Mesendoderm (in vitro differentiated cells): ENCODE measurements at regions not wholly inside any gene's neighbourhood (a gene's known extent, or its start where the extent isn't known, plus 50 kb on each side); places are given as distances from the start of the nearest gene placed in this dataset.
"Not testable (repeated sequence)": the region's sequence is repeated elsewhere in the genome, so short reads cannot be mapped to it uniquely, and the experiment has no call there.

Experiments used
- DNase-seq: peaks from one replicate; pipeline ENCODE4 v3.0.0; 2013
- H2AK5ac ChIP-seq: 2 replicates; pipeline ENCODE4 v1.6.1; 2013; ENCODE audit warnings: low read length, inconsistent platforms
- H2BK120ac ChIP-seq: 2 replicates; pipeline ENCODE4 v1.6.1; 2013; ENCODE audit warnings: low read depth, mild to moderate bottlenecking, low read length, moderate library complexity, mixed read lengths
- H2BK15ac ChIP-seq: replicated peaks from 2 replicates; pipeline ENCODE4 v1.6.1; 2013; ENCODE audit warnings: low read depth, mild to moderate bottlenecking, moderate library complexity
- H2BK5ac ChIP-seq: 2 replicates; pipeline ENCODE4 v1.6.1; 2013; ENCODE audit warnings: low read length, inconsistent platforms
- H3K18ac ChIP-seq: 2 replicates; pipeline ENCODE4 v1.6.1; 2013; ENCODE audit warnings: mild to moderate bottlenecking, low read length, mixed read lengths
- H3K23ac ChIP-seq: one replicate; pipeline ENCODE4 v1.6.1; 2013; ENCODE audit warnings: low read length
- H3K27ac ChIP-seq: 2 replicates; pipeline ENCODE4 v1.5.1; 2013; ENCODE audit warnings: low read depth, mild to moderate bottlenecking, inconsistent platforms, low read length, moderate library complexity
- H3K27me3 ChIP-seq: 2 replicates; pipeline ENCODE4 v1.6.1; 2013; ENCODE audit warnings: low read length, control low read depth, mild to moderate bottlenecking, inconsistent platforms; ENCODE audit not compliant: insufficient read depth, poor library complexity
- H3K36me3 ChIP-seq: 2 replicates; pipeline ENCODE4 v1.6.1; 2013; ENCODE audit warnings: low read length, inconsistent platforms; ENCODE audit not compliant: control insufficient read depth, insufficient read depth
- H3K4ac ChIP-seq: one replicate; pipeline ENCODE4 v1.6.1; 2013; ENCODE audit warnings: low read depth, mild to moderate bottlenecking, low read length, moderate library complexity
- H3K4me1 ChIP-seq: 2 replicates; pipeline ENCODE4 v1.6.1; 2013; ENCODE audit warnings: low read depth, low read length, inconsistent platforms; ENCODE audit not compliant: control insufficient read depth
- H3K4me2 ChIP-seq: 2 replicates; pipeline ENCODE4 v1.6.1; 2013; ENCODE audit warnings: low read length
- H3K4me3 ChIP-seq: 2 replicates; pipeline ENCODE4 v1.5.1; 2013; ENCODE audit warnings: mild to moderate bottlenecking, low read length
- H3K56ac ChIP-seq: one replicate; pipeline ENCODE4 v1.6.1; 2013; ENCODE audit warnings: low read length
- H3K79me1 ChIP-seq: 2 replicates; pipeline ENCODE4 v1.6.1; 2013; ENCODE audit warnings: low read length, inconsistent platforms
- H3K79me2 ChIP-seq: 2 replicates; pipeline ENCODE4 v1.6.1; 2013; ENCODE audit warnings: mild to moderate bottlenecking, low read length; ENCODE audit not compliant: control insufficient read depth, insufficient read depth
- H3K9ac ChIP-seq: 2 replicates; pipeline ENCODE4 v1.6.1; 2013; ENCODE audit warnings: low read length, inconsistent platforms
- H4K5ac ChIP-seq: one replicate; pipeline ENCODE4 v1.6.1; 2013; ENCODE audit warnings: low read length
- H4K8ac ChIP-seq: one replicate; pipeline ENCODE4 v1.6.1; 2013; ENCODE audit warnings: low read depth, mild to moderate bottlenecking, control low read depth, low read length, moderate library complexity
- WGBS: extraction: QIAGEN DNeasy Blood & Tissue Kit; methylation state at CpG from one replicate; pipeline ENCODE4 v1.1.7; 2013; ENCODE audit warnings: low lambda C conversion rate, missing lambda C conversion rate; ENCODE audit not compliant: insufficient coverage; ENCODE audit errors: extremely low coverage; 5-methylcytosine and 5-hydroxymethylcytosine counted together

GRCh38 chr11:100445231-100445735 is 241.8 kb upstream of the ARHGAP42 start:
- no peak overlapping the region for H3K4ac ChIP-seq
- H3K27ac ChIP-seq: no peak overlapping the region
- no peaks in the 10 kb centered on the region for H3K4me1 ChIP-seq
- H3K4me3 ChIP-seq: no peak overlapping the region
- H3K79me1 ChIP-seq: no peaks in the 10 kb centered on the region
- no peak overlapping the region for H2BK120ac ChIP-seq
- no peak overlapping the region for H3K23ac ChIP-seq
- H3K18ac ChIP-seq: no peak overlapping the region
- H2BK15ac ChIP-seq: no peak overlapping the region
- no peak overlapping the region for H3K9ac ChIP-seq
- H3K79me2 ChIP-seq: no peaks in the 10 kb centered on the region
- WGBS: no CpG with 5 or more reads among the region's 2 CpGs
- H3K56ac ChIP-seq: no peak overlapping the region
- H2AK5ac ChIP-seq: no peak overlapping the region
- DNase-seq: peak; percentile 34
- no peak overlapping the region for H4K5ac ChIP-seq
- no peaks in the 10 kb centered on the region for H3K36me3 ChIP-seq
- H3K4me2 ChIP-seq: no peak overlapping the region
- H3K27me3 ChIP-seq: no peaks in the 10 kb centered on the region
- no peak overlapping the region for H2BK5ac ChIP-seq
- no peak overlapping the region for H4K8ac ChIP-seq

DNA sequence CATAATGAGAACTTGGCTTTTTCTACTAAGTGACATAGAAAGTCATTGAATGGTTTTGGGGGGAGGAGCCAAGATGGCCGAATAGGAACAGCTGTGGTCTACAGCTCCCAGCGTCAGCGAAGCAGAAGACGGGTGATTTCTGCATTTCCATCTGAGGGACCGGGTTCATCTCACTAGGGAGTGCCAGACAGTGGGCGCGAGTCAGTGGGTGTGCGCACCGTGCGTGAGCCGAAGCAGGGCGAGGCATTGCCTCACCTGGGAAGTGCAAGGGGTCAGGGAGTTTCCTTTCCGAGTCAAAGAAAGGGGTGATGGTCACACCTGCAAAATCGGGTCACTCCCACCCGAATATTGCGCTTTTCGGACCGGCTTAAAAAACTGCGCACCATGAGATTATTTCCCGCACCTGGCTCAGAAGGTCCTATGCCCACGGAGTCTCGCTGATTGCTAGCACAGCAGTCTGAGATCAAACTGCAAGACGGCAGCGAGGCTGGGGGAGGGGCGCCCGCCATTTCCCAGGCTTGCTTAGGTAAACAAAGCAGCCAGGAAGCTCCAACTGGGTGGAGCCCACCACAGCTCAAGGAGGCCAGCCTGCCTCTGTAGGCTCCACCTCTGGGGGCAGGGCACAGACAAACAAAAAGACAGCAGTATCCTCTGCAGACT is 235.2 kb upstream of the ARHGAP42 start:
- not testable (repeated sequence) for DNase-seq, H3K36me3 ChIP-seq, H3K27ac ChIP-seq, H3K4me2 ChIP-seq, H4K8ac ChIP-seq, H2BK120ac ChIP-seq, H3K23ac ChIP-seq, H2BK15ac ChIP-seq, H3K18ac ChIP-seq, H4K5ac ChIP-seq, H3K27me3 ChIP-seq, H3K4ac ChIP-seq, H3K79me2 ChIP-seq, H3K4me1 ChIP-seq, H3K56ac ChIP-seq, H3K79me1 ChIP-seq, H2BK5ac ChIP-seq, H3K4me3 ChIP-seq, H3K9ac ChIP-seq, H2AK5ac ChIP-seq
- no CpG with 5 or more reads among the region's 26 CpGs for WGBS

- Histone ChIP-seq H2AK5ac (no peak overlapping the region), H2BK120ac (no peak overlapping the region), H3K4me1 (no peaks in the 10 kb centered on the region), H4K5ac (no peak overlapping the region), H3K79me1 (no peaks in the 10 kb centered on the region), H3K9ac (no peak overlapping the region), H3K4ac (no peak overlapping the region), H3K18ac (no peak overlapping the region), H3K36me3 (no peaks in the 10 kb centered on the region), H3K79me2 (no peaks in the 10 kb centered on the region), H3K56ac (no peak overlapping the region), H4K8ac (no peak overlapping the region), H3K27ac (no peak overlapping the region), H3K27me3 (no peaks in the 10 kb centered on the region), H2BK15ac (no peak overlapping the region), H3K4me3 (no peak overlapping the region), H3K23ac (no peak overlapping the region), H2BK5ac (no peak overlapping the region), H3K4me2 (no peak overlapping the region)
- no CpG with 5 or more reads among the region's 3 CpGs for WGBS
- no peak for DNase-seq
Observed at GRCh38 chr11:100459811-100460210, 227.3 kb upstream of the ARHGAP42 start.

DNA sequence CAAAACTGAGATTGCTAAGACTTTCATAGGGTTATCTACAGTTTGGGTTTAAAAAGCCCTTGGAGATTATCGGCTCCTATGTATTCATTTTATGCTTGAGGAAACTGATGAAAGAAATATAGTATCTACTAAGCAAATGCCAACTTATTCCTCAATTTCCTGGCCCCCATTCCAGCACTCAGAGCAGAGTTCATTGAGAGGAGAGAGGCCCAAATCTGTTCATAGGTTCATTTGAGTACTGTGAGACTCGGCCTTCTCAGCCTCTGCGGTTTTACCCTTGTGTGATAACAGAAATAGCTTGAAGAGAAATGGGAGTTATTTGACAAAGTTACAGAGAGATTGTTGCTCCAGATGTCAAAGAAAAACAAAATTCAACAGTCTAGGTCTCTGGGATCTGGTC is 226.7 kb upstream of the ARHGAP42 start:
- no peak for DNase-seq
- H3K56ac ChIP-seq: no peak overlapping the region
- no peak overlapping the region for H2AK5ac ChIP-seq
- H4K8ac ChIP-seq: no peak overlapping the region
- no peaks in the 10 kb centered on the region for H3K36me3 ChIP-seq
- H2BK15ac ChIP-seq: no peak overlapping the region
- no peak overlapping the region for H3K4ac ChIP-seq
- no peaks in the 10 kb centered on the region for H3K79me2 ChIP-seq
- H3K23ac ChIP-seq: no peak overlapping the region
- no peaks in the 10 kb centered on the region for H3K27me3 ChIP-seq
- no peak overlapping the region for H3K18ac ChIP-seq
- H3K79me1 ChIP-seq: no peaks in the 10 kb centered on the region
- no peak overlapping the region for H2BK5ac ChIP-seq
- H3K4me3 ChIP-seq: no peak overlapping the region
- no peaks in the 10 kb centered on the region for H3K4me1 ChIP-seq
- WGBS: no CpG with 5 or more reads among the region's 3 CpGs
- no peak overlapping the region for H3K9ac ChIP-seq
- no peak overlapping the region for H3K27ac ChIP-seq
- no peak overlapping the region for H4K5ac ChIP-seq
- no peak overlapping the region for H2BK120ac ChIP-seq
- no peak overlapping the region for H3K4me2 ChIP-seq

GRCh38 chr11:100467821-100468508 is 219.1 kb upstream of the ARHGAP42 start:
- H3K36me3 ChIP-seq: no peaks in the 10 kb centered on the region
- H3K56ac ChIP-seq: no peak overlapping the region
- no peak overlapping the region for H3K4me2 ChIP-seq
- no peaks in the 10 kb centered on the region for H3K27me3 ChIP-seq
- H3K27ac ChIP-seq: no peak overlapping the region
- no peak overlapping the region for H2BK120ac ChIP-seq
- no peak for DNase-seq
- H3K9ac ChIP-seq: no peak overlapping the region
- no peaks in the 10 kb centered on the region for H3K4me1 ChIP-seq
- H2BK5ac ChIP-seq: no peak overlapping the region
- H4K5ac ChIP-seq: no peak overlapping the region
- no peak overlapping the region for H4K8ac ChIP-seq
- no peak overlapping the region for H3K18ac ChIP-seq
- H3K79me2 ChIP-seq: no peaks in the 10 kb centered on the region
- H3K79me1 ChIP-seq: no peaks in the 10 kb centered on the region
- H3K4ac ChIP-seq: no peak overlapping the region
- H2AK5ac ChIP-seq: no peak overlapping the region
- no CpG with 5 or more reads among the region's 3 CpGs for WGBS
- no peak overlapping the region for H3K23ac ChIP-seq
- H3K4me3 ChIP-seq: no peak overlapping the region
- H2BK15ac ChIP-seq: no peak overlapping the region
